ENCODE measurements at regions not wholly inside any gene's neighbourhood (a gene's known extent, or its start where the extent isn't known, plus 50 kb on each side); places are given as distances from the start of the nearest gene placed in this dataset.

- no peak overlapping the region for H3K4me3 ChIP-seq (ENCODE audit: low read depth, low read length)
- TF ChIP-seq CTCF (IDR thresholded peaks at IDR 0.05; ENCODE audit: low read depth, low read length, missing control alignments) = no peak
- DNase-seq (ENCODE audit: low read depth) = no peak
These were observed 161.3 kb downstream of the IPMK start for GRCh38 chr10:58106211-58107035.

- no peak overlapping the region for H3K4me3 ChIP-seq (ENCODE audit: low read depth, low read length)
- no peak for TF ChIP-seq CTCF (IDR thresholded peaks at IDR 0.05; ENCODE audit: low read depth, low read length, missing control alignments)
- no peak for DNase-seq (ENCODE audit: low read depth)
These were observed 163.3 kb downstream of the IPMK start for GRCh38 chr10:58104351-58104751.

DNA sequence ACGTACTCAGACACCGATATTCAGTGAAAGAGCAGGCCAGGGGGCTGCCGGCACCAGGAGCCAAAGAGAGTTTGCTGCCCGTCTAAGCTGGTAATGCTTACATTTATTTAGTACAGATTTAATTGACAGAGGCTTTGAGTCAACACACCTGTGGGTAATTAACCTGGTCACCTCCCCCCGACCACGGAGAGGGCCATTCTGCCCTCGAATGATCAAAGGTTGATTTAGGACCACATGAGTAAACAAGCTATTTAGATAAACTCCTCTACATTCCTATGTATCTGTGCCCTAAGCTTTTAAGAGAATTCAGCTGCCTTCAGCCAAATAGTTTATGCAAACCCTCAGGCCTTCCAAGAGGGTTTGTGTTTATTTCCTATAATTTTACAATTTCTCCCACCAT lies 164.8 kb downstream of the IPMK start:
- DNase-seq (ENCODE audit: low read depth) = no peak
- H3K4me3 ChIP-seq (ENCODE audit: low read depth, low read length) = no peak overlapping the region
- no peak for TF ChIP-seq CTCF (IDR thresholded peaks at IDR 0.05; ENCODE audit: low read depth, low read length, missing control alignments)

DNA sequence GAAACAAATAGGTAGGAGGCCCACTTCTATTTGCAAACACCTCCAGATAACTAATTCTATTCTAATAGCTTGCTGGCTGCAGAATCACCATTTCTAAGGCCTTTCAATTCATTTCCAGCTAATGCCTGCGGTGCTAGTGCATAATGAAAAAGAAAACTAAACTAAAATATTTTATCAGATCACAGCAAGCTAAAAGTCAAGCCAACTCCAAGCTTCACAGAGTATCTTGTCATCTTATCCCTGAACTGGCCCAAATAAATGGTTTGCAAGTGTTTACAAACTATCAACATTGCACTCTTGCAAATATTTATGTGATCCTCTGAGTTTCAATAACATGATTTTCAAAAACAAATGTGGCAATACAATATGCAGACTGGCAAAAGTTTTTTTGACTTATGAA lies 166.0 kb downstream of the IPMK start:
- DNase-seq (ENCODE audit: low read depth) = no peak
- no peak for TF ChIP-seq CTCF (IDR thresholded peaks at IDR 0.05; ENCODE audit: low read depth, low read length, missing control alignments)
- no peak overlapping the region for H3K4me3 ChIP-seq (ENCODE audit: low read depth, low read length)

- no peak for TF ChIP-seq CTCF (IDR thresholded peaks at IDR 0.05; ENCODE audit: low read depth, low read length, missing control alignments)
- H3K4me3 ChIP-seq (ENCODE audit: low read depth, low read length) = no peak overlapping the region
- no peak for DNase-seq (ENCODE audit: low read depth)
These were observed 172.5 kb downstream of the IPMK start for GRCh38 chr10:58094985-58095718.

GRCh38 chr10:58091886-58092285 lies 175.8 kb downstream of the IPMK start:
- TF ChIP-seq CTCF (IDR thresholded peaks at IDR 0.05; ENCODE audit: low read depth, low read length, missing control alignments) = no peak

More at GRCh38 chr10:58091886-58092285, 175.8 kb downstream of the IPMK start:
- no peak for DNase-seq (ENCODE audit: low read depth)
- H3K4me3 ChIP-seq (ENCODE audit: low read depth, low read length) = no peak overlapping the region

Measured in GM12864 (cell line).